PFSK-1 (cell line): ENCODE measurements at regions not wholly inside any gene's neighbourhood (a gene's known extent, or its start where the extent isn't known, plus 50 kb on each side); places are given as distances from the start of the nearest gene placed in this dataset.

Experiments used
- POLR2AphosphoS5 ChIP-seq: IDR thresholded peaks from 2 replicates; pipeline ENCODE4 v1.6.1; 2012; ENCODE audit warnings: low read depth, mild to moderate bottlenecking, control low read depth, low read length, moderate library complexity
- SIN3A ChIP-seq: IDR thresholded peaks from 2 replicates; pipeline ENCODE4 v1.6.1; 2012; ENCODE audit warnings: mild to moderate bottlenecking, low read length, moderate library complexity, borderline replicate concordance; ENCODE audit not compliant: insufficient read depth
- TAF1 ChIP-seq: IDR thresholded peaks from 2 replicates; pipeline ENCODE4 v1.6.1; 2012; ENCODE audit warnings: low read length, control low read depth, borderline replicate concordance; ENCODE audit not compliant: insufficient read depth

DNA sequence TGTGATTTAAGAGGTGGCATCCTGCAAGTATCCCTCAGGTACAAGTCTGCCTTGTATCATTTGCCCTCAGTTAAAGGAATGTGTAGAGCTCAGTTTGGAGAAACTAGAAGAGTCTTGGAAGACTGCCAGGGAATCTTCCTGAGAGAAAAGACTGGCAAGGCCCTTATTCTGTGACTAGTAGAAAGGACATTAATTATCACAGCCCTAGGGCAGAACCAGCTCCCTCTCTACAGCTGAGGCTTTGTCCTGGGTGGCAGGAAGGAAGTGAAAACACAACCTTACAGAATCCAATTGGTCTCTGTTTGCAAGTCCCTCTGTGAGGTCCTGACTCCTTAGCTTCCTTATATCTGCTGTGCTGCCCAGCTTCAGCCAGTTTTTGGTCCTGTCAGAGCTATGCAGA lies 385.9 kb upstream of the CYRIA start:
- no peak for TF ChIP-seq POLR2AphosphoS5
- TF ChIP-seq TAF1 = no peak
- TF ChIP-seq SIN3A = no peak
